ENCODE measurements at regions not wholly inside any gene's neighbourhood (a gene's known extent, or its start where the extent isn't known, plus 50 kb on each side); places are given as distances from the start of the nearest gene placed in this dataset.

DNA sequence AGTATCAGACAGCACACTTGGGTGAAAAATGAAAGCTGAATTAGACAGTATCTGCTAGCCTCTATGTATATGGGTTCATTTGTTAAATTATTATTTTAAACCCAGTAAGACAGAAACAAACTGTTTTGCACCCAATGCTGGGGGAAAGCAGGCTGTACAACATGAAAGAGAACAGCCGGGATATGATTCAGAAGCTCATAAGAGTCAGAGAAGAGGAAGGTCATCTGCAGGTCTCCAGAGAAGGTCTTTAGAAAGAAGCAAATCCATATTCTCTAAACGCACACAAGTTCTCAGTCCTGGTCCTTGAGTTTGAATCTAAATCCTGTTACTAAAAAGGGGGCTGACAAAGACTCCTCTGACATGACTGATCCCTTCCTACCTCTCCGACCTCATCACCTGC, 155.1 kb downstream of the SIPA1L2 start:
- no peak for DNase-seq

DNA sequence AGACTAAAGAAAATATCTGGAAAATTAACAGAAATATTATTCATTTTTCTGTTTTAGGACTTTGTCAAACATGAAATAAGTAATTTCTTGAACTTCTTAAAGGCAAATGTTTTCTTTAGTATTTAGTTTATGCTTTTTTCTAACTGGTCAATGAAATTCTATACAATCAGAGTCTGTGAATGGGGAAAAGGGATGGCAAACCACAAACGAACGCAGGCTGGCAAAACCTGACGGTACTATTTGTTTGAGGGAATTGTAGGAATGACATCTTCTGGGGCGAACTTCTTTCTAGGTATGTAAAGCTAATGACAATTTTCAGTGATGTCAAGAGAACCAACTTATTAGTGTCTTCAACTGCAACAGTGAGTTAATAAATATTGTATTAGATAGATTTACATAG, 156.0 kb downstream of the SIPA1L2 start:
- no peak for DNase-seq

DNA sequence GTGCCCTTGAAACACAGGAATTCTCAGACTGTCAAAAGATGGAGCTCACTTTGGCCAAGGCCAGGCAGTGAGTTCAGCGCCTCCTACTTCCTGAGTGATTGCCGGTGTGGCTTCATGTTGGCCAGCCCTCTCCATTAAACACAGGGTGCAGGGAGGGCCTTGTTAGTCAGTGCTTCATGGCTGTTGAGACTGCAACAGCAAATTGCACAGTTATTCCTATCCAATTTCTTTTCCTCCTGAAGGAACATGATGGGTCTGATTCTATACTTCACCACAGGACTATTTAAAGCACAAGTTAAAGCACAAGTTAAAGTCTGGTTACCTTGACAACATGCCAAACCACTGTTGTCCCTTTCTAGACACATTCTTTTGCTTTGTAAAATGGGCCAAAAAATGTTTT, 156.6 kb downstream of the SIPA1L2 start:
- DNase-seq = no peak

DNA sequence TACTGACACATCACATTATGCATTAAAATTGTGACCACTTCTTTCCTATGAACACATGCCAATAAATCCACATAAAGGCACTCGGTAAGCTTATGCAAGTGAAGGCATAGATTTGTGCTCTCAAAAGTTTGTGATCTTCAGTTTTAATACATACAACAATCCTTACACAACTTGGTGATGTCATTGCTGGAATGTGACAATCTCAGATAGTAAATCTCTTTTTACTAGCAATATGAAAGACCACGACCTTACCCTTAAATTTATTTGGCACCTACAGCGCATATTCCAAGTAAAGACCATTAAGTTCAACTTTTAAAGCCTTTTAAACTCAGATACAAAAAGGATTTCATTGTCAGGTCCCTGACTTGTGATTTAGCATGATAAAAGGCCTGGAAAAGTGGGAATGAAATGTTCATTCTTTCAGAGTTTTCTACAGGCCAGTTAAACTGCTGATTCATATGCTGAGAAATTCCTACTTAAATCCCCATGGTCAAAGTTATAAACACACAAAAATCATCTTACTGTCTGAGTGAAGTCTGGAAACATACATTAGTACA, 157.4 kb downstream of the SIPA1L2 start:
- DNase-seq = no peak

DNA sequence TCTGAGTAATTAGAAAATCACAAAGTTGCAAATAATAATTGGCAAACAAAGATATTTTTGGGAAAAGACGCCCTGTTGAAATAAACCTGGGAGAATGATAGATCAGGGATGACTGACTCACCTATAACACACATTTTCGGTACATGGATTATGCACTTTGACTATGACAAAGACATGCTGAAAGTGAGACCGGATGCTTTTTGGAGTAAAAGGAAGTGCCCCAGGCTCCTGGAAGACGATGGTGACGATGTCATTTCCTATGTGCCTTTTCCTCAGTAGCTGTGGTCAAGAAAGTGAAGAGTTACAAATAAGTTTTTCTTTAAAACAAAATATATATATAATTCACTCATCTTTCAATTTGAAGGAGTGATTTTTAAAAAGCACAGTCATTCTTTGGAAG, 158.7 kb downstream of the SIPA1L2 start:
- DNase-seq = no peak

DNA sequence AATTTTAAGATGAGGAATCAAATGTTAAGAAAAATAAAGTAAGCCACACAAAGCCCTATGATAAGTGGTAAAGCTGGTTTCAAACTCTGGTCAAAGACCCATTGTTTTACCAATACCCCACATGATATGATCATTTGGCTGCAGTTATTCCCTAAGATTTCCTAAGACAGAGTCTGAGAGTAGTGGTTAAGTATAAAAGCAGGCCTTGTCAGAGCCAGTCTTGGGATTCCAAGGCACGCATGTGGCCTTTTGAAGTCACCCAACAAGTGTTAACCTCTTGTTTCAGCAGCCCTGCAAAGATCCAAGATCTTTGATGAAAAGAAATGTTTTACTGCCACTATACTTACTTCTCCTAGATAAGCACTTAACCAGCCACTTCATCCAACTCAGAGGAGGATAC, 159.2 kb downstream of the SIPA1L2 start:
- DNase-seq = no peak

DNA sequence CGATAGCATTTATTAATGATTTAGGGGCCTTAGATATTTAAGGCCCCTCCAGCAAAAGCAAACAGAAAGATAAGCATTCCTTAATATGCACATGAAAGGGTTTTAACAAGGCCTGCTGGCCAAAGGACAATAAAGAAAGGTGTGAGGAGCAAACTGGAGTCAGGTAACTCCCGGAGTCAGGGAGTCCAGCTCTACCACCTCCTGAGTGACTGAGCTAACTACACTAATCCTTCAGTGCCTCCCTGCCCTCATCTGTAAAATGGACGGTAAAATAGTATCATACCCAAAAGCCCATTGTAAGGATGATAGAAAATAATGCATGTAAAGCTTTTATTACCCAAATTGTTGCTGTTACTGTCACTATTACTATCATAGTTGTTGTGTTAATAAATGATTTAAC, 161.7 kb downstream of the SIPA1L2 start:
- DNase-seq = no peak

DNA sequence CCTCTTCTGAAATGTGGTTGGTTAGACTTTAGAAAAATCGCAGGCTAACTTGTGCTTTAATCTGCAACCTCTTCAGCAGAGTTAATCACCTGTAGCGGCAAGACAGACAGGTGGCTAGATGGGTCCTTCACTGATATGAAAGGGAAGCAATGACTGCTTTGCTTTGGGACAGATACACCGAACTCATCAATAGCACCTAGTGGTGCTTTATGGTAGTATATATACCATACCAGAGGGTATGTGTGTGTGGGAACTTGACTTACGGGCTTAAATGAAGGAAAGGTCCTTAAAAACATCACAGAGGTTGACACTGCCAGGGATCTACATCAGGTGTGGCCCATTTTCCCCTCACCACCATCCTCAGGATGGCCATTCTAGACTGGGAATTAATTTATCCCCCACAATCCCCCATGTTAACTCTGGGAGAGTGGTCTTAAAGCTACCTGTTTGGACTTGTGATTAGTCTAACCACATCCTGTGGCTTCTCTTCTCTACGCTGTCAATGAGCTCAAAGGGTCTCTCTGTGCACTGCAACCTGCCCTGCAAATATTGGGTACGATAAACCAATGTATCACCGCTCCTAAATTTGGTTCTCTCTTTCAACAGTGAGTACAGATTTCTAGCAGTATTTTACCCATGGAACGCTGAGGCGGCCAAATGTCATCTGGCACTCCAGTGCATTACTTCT, 162.7 kb downstream of the SIPA1L2 start:
- no peak for DNase-seq

DNA sequence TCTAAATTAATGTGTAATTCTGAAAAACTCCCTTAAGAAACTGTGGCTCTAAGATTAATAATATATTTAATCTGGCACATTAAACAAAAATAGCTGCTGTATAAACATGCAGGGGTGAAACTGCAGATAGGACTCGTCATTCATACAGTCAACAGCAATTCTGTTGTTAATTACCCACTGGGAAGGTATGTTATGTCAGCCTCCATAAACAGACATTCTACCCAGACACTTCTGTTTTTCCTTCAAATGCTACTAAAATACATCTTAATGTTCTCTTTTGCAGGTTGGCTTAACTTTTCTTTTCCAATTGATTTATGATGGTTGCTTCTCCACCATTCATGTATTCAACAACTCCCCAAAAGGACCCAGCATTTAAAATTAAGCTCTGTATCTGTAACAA, 165.6 kb downstream of the SIPA1L2 start:
- no peak for DNase-seq

DNA sequence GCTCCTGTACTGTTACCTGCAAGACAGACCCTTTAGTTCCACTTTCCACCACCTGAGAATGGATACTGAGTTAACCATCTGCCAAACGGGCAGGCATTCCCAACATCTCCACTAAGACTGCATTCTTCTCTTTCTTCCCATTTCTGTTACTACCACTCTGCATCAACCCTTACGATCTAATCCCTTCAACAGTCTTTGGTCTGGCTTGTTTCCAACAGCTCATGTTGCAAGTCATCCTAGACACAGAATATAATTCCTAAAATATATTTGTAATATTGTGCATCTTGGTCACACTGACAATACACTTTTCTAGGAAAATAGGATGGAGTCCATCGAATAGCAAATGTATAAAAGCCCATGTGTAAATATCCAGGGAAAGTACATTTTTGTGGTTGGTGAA, 166.7 kb downstream of the SIPA1L2 start:
- DNase-seq = no peak

DNA sequence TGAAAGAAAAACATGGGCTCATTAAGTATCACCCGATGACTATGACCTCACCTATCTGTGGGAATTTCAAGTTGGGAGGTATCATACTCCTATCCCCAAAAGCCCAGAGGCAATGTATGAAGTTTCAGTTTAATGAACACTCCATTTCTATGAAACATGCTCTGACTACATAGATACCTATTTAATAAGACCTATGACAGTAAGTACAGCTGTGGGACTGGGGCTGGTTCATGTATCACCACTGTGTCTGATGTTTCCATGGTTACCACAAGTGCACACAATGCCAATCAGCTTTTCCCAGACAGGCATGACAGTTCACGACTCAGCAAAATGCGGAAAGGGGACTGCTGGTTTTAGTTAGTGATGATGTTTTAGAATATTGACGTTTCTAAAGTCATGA, 167.7 kb downstream of the SIPA1L2 start:
- no peak for DNase-seq

DNA sequence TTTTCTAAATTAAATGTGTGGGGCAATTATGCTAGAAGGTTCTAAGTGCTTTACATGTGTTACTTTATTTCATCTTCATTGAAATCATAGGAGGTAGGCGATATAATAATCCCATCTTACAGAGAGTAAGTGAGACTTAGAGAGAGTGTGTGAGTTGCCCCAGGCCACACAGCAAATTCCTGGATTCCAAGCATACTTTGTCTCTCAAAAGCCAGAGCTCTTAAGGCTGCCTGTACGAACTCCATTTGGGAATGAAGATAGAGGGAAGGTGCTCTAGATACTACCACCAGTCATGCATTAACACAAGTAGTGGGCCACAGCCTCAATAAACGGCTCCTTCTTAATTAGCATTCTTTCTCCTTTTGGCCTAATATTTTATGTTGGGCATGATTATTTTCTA, 170.1 kb downstream of the SIPA1L2 start:
- no peak for DNase-seq

DNA sequence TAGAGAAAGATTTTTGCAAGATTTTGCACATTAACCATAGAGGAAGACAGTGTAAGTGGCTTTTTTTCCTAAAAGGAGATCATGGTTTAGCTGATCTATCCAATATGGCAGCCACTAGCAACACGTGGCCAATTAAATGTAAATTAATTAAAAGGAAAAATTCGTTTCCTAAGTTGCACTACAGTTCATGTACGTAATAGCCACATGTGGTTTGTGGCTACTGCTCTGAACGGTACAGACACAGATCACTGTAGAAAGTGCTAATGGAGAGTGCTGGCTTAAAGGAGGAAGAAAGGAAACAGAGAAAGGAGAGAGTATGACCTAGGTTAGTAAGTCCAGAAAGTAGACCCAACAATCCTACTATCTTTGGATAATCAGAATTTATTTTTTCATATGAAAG, 170.8 kb downstream of the SIPA1L2 start:
- DNase-seq = no peak

DNA sequence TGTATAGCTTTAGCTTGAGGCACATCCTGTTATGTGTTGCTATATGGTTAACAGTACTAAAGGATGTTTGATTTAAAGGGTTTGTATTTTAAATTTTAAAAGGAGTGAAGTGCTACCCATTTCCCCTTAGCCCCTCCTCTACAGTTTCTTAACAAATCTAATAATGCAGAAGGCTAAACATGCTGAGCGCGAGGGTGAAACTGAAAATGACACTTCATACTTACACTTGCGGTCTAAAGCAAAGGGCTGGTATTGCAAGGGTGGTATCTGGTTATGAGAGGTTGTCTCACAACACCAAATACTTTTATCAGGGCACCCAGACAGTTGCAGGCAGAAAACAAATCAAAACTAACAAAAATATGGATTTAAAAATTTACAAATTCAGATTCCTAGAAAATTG, 172.3 kb downstream of the SIPA1L2 start:
- no peak for DNase-seq

DNA sequence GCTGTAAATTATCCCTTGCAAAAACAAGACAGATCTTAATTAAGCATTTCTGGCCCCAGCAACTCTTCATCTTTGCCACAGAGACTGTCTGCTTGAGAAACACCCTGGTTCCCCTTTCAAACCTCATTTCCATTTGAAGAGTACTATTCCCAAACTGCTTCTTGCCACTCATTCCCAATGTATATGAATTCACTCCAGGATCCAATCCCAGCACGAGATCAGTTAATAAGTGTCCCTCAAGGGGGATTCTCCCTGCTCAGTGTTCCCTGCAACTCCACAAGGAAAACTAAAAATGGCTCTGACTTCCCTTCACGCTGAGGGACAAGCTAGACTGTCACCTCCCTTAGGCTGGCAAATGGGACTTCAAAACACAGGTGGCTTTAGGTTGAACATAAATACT, 173.2 kb downstream of the SIPA1L2 start:
- no peak for DNase-seq

DNA sequence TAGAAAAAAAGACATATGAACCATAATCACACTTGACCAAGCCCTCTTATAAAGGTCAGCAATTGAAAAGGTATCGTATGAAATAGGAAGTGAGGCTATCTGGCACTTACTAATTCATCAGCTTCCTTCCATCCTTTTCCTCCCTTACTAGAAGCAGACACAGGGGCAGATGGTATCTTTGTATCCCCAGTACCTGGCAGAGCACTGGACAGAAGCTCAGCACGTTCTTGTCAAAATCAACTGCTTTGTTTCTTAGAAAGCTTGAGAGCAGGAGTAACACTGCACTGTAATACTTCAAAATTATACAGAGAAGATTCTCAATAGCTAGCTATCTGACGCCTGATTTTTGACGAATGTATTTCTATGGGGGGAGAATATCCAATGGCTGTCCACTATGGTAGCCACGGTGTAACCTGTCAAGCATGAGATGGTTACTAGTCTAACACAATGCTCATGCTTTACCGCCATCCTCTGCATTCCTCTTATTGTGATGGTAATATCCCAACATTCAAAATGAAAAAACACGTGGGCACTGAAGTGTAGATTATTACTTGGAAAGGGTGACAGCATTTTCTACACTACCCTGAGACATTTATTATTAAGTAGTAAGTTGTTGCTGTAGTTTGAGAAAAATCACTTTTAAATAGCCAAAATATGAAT, 175.6 kb downstream of the SIPA1L2 start:
- DNase-seq = no peak

DNA sequence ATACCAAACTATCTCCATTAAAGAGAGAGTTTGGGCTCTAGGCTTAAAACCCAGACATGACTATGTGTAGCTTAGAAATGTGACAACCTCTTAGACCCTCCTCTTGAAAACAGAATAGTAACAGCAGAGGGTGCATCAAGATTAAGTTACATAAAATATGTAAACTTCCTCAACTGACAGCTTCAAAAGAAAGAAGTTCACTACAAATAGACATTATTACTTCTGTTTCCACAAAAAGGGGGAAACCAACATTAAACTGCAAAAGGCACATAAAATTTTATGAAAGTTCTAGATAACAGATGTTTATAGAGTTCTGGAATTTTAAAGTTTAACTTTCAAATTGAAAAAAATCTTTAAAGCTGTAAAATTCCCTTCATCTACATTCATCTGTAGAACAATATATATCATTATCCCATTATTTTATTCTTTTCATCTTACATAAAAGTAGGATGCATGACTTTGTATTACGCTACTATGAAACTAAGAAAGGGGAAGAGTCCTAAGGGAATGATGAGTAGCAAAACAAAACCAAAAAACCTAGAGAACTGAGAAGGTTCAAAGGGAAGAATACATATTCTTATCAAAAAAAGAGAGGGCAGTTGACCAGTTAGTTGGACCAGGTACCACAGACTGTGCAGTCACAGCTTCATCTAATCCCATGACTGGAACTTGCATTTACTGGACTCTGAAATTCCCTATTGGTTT, 177.0 kb downstream of the SIPA1L2 start:
- DNase-seq = no peak

DNA sequence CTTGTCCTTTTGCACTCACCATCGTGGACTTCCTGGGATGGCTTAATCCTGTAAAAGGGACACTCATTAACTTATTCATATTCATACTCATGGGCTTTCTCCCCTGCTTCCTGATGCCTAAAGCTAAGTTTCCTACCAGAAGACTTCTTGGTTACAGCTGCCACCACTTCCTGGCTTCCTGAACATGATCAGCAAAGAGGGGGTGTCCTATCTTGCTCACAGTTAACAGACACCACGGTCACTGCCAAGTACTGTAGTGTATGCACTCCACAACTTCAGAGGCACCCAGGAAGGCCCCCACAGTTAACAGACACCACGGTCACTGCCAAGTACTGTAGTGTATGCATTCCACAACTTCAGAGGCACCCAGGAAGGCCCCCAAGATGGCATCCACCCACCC, 177.8 kb downstream of the SIPA1L2 start:
- no peak for DNase-seq

DNA sequence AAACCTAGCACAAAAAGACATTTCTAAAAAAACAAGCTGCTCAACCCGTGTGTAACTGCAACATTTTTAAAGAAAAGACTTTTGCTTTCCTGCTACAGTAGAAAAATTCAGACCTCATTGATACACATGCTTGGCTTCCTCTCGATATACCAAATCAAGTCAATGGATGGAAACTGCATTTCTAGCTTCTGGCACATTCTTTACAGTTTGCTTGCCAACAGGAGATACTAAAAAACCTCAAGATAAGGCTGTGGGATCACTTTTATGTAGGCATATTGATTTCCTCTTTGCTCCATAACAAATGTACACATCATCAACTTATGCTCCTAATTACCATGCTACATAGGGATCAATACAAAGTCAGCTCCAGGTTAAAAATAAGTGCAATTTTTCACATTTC, 178.4 kb downstream of the SIPA1L2 start:
- DNase-seq = no peak

DNA sequence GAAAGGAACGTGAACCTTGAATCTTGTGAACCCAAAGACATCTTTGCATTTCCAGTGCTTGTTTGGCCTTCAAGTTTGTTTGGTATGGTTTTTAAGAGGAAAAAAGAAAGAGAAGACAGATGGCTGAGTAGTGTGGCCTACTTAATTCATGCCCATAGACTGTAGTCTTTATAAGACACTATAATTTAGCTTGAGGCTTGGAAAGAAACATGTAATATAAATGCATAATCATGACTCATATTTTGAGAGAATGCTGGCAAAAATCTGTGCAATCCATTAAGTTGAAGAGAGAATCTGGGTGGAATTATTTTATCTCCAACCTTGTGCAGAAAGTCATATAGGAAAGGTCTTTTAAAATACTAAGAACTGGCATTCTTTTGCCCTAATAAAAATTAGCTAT, 179.3 kb downstream of the SIPA1L2 start:
- no peak for DNase-seq

DNA sequence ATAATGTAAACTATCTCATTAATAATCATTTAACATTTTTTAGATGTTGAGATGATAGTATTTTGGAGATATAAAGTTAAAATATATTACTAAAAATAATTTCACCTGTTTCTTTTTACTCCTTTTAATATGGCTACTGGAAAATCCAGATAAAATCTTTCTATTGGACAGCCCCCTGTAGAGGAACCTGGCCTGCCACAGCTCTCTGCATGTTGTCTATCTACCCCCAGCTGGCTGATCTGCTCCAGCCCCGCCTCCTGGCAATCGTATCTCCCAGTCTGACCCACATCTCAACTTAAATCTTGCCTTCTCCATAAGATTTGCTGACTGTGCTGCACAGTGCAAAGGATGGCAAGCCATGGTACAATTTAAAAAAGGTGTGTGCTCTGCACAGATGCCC, 182.8 kb downstream of the SIPA1L2 start:
- no peak for DNase-seq

DNA sequence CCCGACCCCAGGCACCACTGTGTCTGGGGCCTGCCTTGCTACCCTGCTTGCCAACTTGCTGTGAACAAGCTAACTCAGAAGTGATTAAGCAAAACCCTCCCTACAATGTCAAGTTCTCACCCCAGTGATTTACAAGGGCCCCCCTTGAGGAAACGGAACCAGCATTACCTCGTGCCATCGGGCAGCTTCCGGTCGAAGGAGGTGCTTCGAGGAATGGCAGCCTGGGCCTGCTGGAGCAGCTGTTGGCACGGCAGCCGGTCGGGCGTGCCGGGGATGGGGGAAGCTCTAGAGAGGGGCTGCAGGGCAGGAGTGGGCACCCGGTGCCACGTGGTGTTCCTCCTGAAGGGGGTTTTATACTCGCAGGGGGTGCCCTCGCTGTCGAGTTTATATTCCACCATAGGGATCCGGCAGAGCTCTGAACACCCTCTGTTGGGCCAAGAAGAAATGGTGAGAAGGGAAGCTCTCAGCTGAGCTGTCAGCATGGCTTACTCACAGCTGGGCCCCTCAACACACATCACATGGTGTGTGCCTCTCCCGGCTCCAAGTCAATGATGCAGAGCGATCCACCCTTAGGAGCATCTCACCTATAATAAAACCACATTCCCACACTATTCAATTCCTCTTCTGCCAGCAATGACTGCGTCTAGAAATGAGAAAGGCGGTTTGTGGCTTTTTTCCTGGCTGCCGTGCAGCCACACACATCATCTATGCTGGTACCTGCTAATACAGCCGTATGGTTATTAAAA, 184.4 kb downstream of the SIPA1L2 start:
- DNase-seq = no peak

DNA sequence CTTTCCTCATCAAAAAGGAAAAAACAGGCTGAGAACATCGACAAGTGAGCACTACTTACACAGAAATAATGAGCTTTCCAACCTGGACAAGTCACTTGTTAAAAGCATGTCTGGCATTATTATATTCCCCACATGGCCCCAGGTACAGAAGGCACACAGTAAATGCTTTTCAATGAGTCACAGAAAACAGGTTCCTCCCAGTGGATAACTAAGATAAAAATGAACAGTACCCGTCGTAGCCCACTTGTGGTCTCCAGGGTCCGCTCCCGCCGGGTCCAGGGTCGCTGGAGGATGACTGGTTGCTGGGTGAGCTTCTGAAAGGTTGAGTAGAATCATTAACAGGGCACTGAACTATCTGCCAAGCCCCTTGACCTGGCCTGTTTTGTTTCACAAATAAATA, 186.6 kb downstream of the SIPA1L2 start:
- no peak for DNase-seq

DNA sequence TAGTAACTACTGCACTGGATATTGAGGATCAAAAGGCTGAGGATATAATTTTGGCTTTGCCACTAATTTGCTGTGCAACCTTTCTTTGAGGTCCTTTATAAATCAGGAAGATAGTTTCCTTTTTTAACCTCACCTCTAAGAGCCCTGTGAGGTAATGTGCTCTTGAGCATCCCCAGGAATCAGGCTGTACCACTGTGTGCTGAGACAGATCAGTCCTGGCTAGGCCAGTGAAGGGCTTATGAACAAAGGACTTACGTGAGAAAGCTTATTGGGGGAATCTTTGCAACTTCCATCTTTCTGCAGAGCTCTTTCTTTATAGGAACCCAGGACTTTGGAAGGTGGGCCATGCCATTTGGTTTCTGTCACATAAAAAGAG, 188.9 kb downstream of the SIPA1L2 start:
- DNase-seq = no peak

All from SHP77 treated with DMSO at 0.1 percent for 48 hours (cell line).